ENCODE measurements at regions not wholly inside any gene's neighbourhood (a gene's known extent, or its start where the extent isn't known, plus 50 kb on each side); places are given as distances from the start of the nearest gene placed in this dataset.

DNA sequence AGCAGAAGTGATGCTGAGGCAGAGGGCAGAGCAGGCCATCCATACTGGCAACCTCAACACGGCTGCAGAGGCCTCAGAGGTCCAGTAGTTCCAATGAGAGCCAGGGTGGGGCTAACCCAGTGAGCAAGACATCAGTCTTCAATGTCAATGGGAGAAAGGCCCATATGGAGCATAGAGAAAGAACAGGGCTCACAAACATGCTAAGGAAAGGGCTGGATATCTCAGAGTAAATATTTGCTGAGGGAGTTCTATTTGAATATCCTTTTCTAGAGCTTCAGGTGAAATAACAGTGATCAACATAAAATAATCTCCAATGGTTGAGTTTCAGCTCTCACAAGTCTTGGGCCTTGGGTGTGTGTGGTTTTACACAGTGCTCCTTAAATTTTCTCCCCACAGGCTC lies 50.8 kb upstream of the CCDC90B start:
- ATAC-seq (no peak), DNase-seq (no peak)
- Histone ChIP-seq H3K4me1 (no peaks in the 10 kb centered on the region), H3K27ac (no peak overlapping the region), H3K36me3 (no peaks in the 10 kb centered on the region), H3K27me3 (no peaks in the 10 kb centered on the region), H3K9me3 (no peaks in the 10 kb centered on the region), H3K4me3 (no peak overlapping the region)
- TF ChIP-seq, protein P1, sequence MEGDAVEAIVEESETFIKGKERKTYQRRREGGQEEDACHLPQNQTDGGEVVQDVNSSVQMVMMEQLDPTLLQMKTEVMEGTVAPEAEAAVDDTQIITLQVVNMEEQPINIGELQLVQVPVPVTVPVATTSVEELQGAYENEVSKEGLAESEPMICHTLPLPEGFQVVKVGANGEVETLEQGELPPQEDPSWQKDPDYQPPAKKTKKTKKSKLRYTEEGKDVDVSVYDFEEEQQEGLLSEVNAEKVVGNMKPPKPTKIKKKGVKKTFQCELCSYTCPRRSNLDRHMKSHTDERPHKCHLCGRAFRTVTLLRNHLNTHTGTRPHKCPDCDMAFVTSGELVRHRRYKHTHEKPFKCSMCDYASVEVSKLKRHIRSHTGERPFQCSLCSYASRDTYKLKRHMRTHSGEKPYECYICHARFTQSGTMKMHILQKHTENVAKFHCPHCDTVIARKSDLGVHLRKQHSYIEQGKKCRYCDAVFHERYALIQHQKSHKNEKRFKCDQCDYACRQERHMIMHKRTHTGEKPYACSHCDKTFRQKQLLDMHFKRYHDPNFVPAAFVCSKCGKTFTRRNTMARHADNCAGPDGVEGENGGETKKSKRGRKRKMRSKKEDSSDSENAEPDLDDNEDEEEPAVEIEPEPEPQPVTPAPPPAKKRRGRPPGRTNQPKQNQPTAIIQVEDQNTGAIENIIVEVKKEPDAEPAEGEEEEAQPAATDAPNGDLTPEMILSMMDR (IDR thresholded peaks at IDR 0.05), result no peak
- intact Hi-C loops (cut with DNase I), result no loop called here

Measured in left lung (tissue), 4 donors.